ENCODE measurements at regions not wholly inside any gene's neighbourhood (a gene's known extent, or its start where the extent isn't known, plus 50 kb on each side); places are given as distances from the start of the nearest gene placed in this dataset.

- no peak for TF ChIP-seq CTCF (IDR thresholded peaks at IDR 0.05; ENCODE audit: low read depth, low read length, missing control alignments)
- no peak for DNase-seq (ENCODE audit: low read depth)
- H3K4me3 ChIP-seq (ENCODE audit: low read depth, low read length): no peak overlapping the region
These were observed 138.9 kb upstream of the TMEM170B start for GRCh38 chr6:11398451-11399326.

- DNase-seq (ENCODE audit: low read depth): no peak
- no peak overlapping the region for H3K4me3 ChIP-seq (ENCODE audit: low read depth, low read length)
- no peak for TF ChIP-seq CTCF (IDR thresholded peaks at IDR 0.05; ENCODE audit: low read depth, low read length, missing control alignments)
These were observed 139.7 kb upstream of the TMEM170B start for GRCh38 chr6:11397622-11398450.

- H3K4me3 ChIP-seq (ENCODE audit: low read depth, low read length): no peak overlapping the region
- no peak for DNase-seq (ENCODE audit: low read depth)
- no peak for TF ChIP-seq CTCF (IDR thresholded peaks at IDR 0.05; ENCODE audit: low read depth, low read length, missing control alignments)
These were observed 140.7 kb upstream of the TMEM170B start for GRCh38 chr6:11396860-11397259.

- TF ChIP-seq CTCF (IDR thresholded peaks at IDR 0.05; ENCODE audit: low read depth, low read length, missing control alignments): no peak
- H3K4me3 ChIP-seq (ENCODE audit: low read depth, low read length): no peak overlapping the region
- no peak for DNase-seq (ENCODE audit: low read depth)
These were observed 143.6 kb upstream of the TMEM170B start for GRCh38 chr6:11393713-11394627.

GRCh38 chr6:11392778-11393507 lies 144.6 kb upstream of the TMEM170B start:
- no peak for TF ChIP-seq CTCF (IDR thresholded peaks at IDR 0.05; ENCODE audit: low read depth, low read length, missing control alignments)
- no peak overlapping the region for H3K4me3 ChIP-seq (ENCODE audit: low read depth, low read length)
- DNase-seq (ENCODE audit: low read depth): no peak

Measured in GM12864 (cell line).